A673 (cell line): ENCODE measurements at regions not wholly inside any gene's neighbourhood (a gene's known extent, or its start where the extent isn't known, plus 50 kb on each side); places are given as distances from the start of the nearest gene placed in this dataset.

ENCODE experiments used
- CTCF ChIP-seq: fragments of 300-800, 200-600 bp; sonication (generic); conservative IDR thresholded peaks from 2 replicates; pipeline ENCODE4 v1.5.1; 2017; ENCODE audit warnings: low read depth, mild to moderate bottlenecking, antibody characterized with exemption, low read length, moderate library complexity, mixed read lengths
- EZH2 ChIP-seq: fragments of 200-600 bp; sonication (generic); IDR thresholded peaks from 2 replicates; pipeline ENCODE4 v1.6.1; 2017; ENCODE audit warnings: borderline replicate concordance, low read depth, mild to moderate bottlenecking, mixed read lengths, antibody characterized with exemption, low read length; ENCODE audit not compliant: poor library complexity, severe bottlenecking

- TF ChIP-seq CTCF: no peak
- no peak for TF ChIP-seq EZH2
These were observed 124.5 kb downstream of the ATXN3L start for GRCh38 chrX:13195340-13195739.
